ENCODE measurements at regions not wholly inside any gene's neighbourhood (a gene's known extent, or its start where the extent isn't known, plus 50 kb on each side); places are given as distances from the start of the nearest gene placed in this dataset.

GRCh38 chr9:28650327-28650726 is 1077.0 kb upstream of the C9orf72 start:
- TF ChIP-seq CTCF (conservative IDR thresholded peaks at IDR 0.05; ENCODE audit: low read length) (no peak), EZH2phosphoT487 (IDR thresholded peaks at IDR 0.05; ENCODE audit: borderline replicate concordance) (no peak)

Data from Loucy (cell line).